ENCODE measurements at regions not wholly inside any gene's neighbourhood (a gene's known extent, or its start where the extent isn't known, plus 50 kb on each side); places are given as distances from the start of the nearest gene placed in this dataset.

DNA sequence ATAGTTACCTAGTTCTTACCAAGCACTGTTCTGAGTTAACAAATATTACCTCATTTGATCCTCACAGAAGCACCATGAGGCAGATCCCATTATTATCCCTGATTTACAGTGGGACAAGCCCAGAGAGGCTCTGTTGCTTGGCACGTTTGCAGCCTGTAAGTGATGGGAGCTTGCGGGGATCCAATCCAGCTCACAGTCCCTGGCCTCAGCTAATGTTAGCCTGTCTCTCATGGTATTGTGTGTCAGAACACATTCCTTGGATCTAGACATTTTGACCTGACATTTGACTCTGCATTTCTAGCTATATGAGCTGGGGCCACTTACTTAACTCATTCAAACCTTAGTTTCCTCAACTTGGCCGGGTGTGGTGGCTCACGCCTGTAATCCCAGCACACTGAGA lies 246.9 kb upstream of the LRTM1 start:
- TF ChIP-seq, protein P1, sequence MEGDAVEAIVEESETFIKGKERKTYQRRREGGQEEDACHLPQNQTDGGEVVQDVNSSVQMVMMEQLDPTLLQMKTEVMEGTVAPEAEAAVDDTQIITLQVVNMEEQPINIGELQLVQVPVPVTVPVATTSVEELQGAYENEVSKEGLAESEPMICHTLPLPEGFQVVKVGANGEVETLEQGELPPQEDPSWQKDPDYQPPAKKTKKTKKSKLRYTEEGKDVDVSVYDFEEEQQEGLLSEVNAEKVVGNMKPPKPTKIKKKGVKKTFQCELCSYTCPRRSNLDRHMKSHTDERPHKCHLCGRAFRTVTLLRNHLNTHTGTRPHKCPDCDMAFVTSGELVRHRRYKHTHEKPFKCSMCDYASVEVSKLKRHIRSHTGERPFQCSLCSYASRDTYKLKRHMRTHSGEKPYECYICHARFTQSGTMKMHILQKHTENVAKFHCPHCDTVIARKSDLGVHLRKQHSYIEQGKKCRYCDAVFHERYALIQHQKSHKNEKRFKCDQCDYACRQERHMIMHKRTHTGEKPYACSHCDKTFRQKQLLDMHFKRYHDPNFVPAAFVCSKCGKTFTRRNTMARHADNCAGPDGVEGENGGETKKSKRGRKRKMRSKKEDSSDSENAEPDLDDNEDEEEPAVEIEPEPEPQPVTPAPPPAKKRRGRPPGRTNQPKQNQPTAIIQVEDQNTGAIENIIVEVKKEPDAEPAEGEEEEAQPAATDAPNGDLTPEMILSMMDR (IDR thresholded peaks at IDR 0.05): no peak
- no peak for TF ChIP-seq POLR2A (IDR thresholded peaks at IDR 0.05)
